HepG2 (cell line): ENCODE measurements at regions not wholly inside any gene's neighbourhood (a gene's known extent, or its start where the extent isn't known, plus 50 kb on each side); places are given as distances from the start of the nearest gene placed in this dataset.

Experiments
- ATAC-seq: fragments of 200-7000 bp; cut with Tn5 transposase; 3 replicates; pipeline ENCODE4 v1.9.1; 2020; ENCODE audit warnings: mild to moderate bottlenecking, moderate library complexity
- BruUV-seq: library from RNA; stranded (reverse); fragments of 400-500 nt; replicated peaks from 2 replicates; lab custom pipeline; 2021; lab: Mats Ljungman, UMichigan
- CTCF ChIA-PET: fragments of 300-600 bp; formaldehyde crosslinking; extraction: SDS; loops from one replicate; lab custom pipeline; 2021; ENCODE audit warnings: low total read pairs, inconsistent platforms, low intra/inter-chr PET ratio; lab: Yijun Ruan, JAX
- POLR2A ChIA-PET: fragments of 350-600 bp; sonication (Branson Sonifier 250); formaldehyde crosslinking; loops from one replicate; lab custom pipeline; 2020; ENCODE audit warnings: antibody characterized with exemption, inconsistent platforms; lab: Yijun Ruan, JAX
- DNase-seq: peaks from one replicate; pipeline ENCODE4 v3.0.0-alpha.2; 2015; ENCODE audit warnings: low spot score
- FAIRE-seq: peaks from 3 replicates; lab custom pipeline; 2011; peaks lifted over from hg19 to GRCh38; lab: Jason Lieb, UNC
- H2AFZ ChIP-seq: one replicate; pipeline ENCODE4 v1.6.1; 2011; ENCODE audit warnings: low read length, inconsistent platforms
- H3K27ac ChIP-seq: fragments of 300-600 bp; 3 replicates; pipeline ENCODE4 v1.8.0; 2011; ENCODE audit warnings: mixed run types, mild to moderate bottlenecking, mixed read lengths, low read length, inconsistent platforms; ENCODE audit not compliant: insufficient read depth; ENCODE audit errors: extremely low read length
- H3K27me3 ChIP-seq, 2 experiments: fragments of 200-600 bp in 1 of 2; 2 replicates in 1 of 2; 3 replicates in 1 of 2; pipeline versions ENCODE4 v1.6.0 to v1.8.0; 2011; ENCODE audit warnings: low read length in 2 of 2, mild to moderate bottlenecking in 2 of 2, moderate library complexity in 2 of 2, inconsistent platforms in 1 of 2; ENCODE audit not compliant: insufficient read depth in 2 of 2, control insufficient read depth in 1 of 2
- H3K36me3 ChIP-seq, 2 experiments: fragments of 200-600 bp in 1 of 2; replicated peaks in 1 of 2; 2 replicates in 1 of 2; 3 replicates in 1 of 2; pipeline versions ENCODE4 v1.5.1 to v1.8.0; 2011; ENCODE audit warnings: low read length in 2 of 2, inconsistent platforms in 1 of 2; ENCODE audit not compliant: insufficient read depth in 2 of 2, control insufficient read depth in 1 of 2
- H3K4me1 ChIP-seq: 2 replicates; pipeline ENCODE4 v1.5.1; 2012; ENCODE audit warnings: low read length, inconsistent platforms; ENCODE audit not compliant: insufficient read depth
- H3K4me2 ChIP-seq: 2 replicates; pipeline ENCODE4 v1.6.0; 2011; ENCODE audit warnings: low read depth, low read length, inconsistent platforms
- H3K4me3 ChIP-seq, 3 experiments: fragments of 200-600 bp in 1 of 3; sonication (generic), shearing (Covaris generic) in 1 of 3; replicated peaks in 1 of 3; 2 replicates each; pipeline ENCODE4 v1.5.1; 2011 to 2016; ENCODE audit warnings: low read length in 3 of 3, inconsistent platforms in 2 of 3, low read depth in 2 of 3, mild to moderate bottlenecking in 2 of 3, control low read depth in 1 of 3, mixed read lengths in 1 of 3; ENCODE audit not compliant: insufficient read depth in 1 of 3
- H3K79me2 ChIP-seq: one replicate; pipeline ENCODE4 v1.6.1; 2011; ENCODE audit warnings: low read length, inconsistent platforms; ENCODE audit not compliant: insufficient read depth
- H3K9ac ChIP-seq: 2 replicates; pipeline ENCODE4 v1.6.0; 2011; ENCODE audit warnings: mild to moderate bottlenecking, low read depth, low read length, inconsistent platforms; ENCODE audit not compliant: insufficient read depth
- H3K9me3 ChIP-seq: 2 replicates; pipeline ENCODE4 v1.5.1; 2012; ENCODE audit warnings: mild to moderate bottlenecking, low read length
- H4K20me1 ChIP-seq: 2 replicates; pipeline ENCODE4 v1.6.0; 2011; ENCODE audit warnings: inconsistent platforms, mild to moderate bottlenecking, low read length, moderate library complexity; ENCODE audit not compliant: insufficient read depth
- CCDC6 ChIP-seq: sonication (generic); formaldehyde crosslinking; IDR thresholded peaks from 2 replicates; pipeline ENCODE4 v1.8.1; 2022; ENCODE audit warnings: mild to moderate bottlenecking, missing genetic modification reagents, moderate library complexity
- KLF13 ChIP-seq: sonication (generic); formaldehyde crosslinking; IDR thresholded peaks from 2 replicates; pipeline ENCODE4 v1.4.0; 2020; ENCODE audit warnings: mild to moderate bottlenecking, missing genetic modification reagents
- NFIB ChIP-seq: sonication (generic); formaldehyde crosslinking; IDR thresholded peaks from 2 replicates; pipeline ENCODE4 v1.9.0; 2021; ENCODE audit warnings: missing genetic modification reagents, mild to moderate bottlenecking, borderline replicate concordance
- ZBTB7A ChIP-seq: sonication (generic); formaldehyde crosslinking; IDR thresholded peaks from 2 replicates; pipeline ENCODE4 v1.8.0; 2022; ENCODE audit warnings: mild to moderate bottlenecking, missing genetic modification reagents
- ZFAT ChIP-seq: sonication (generic); formaldehyde crosslinking; conservative IDR thresholded peaks from 2 replicates; pipeline ENCODE4 v1.8.1; 2023; ENCODE audit warnings: missing genetic modification reagents, inconsistent platforms
- ZNF260 ChIP-seq: sonication (generic); formaldehyde crosslinking; IDR thresholded peaks from 2 replicates; pipeline ENCODE4 v1.4.0; 2020; ENCODE audit warnings: missing genetic modification reagents, low read depth, mild to moderate bottlenecking, borderline replicate concordance
- ZNF772 ChIP-seq: sonication (generic); formaldehyde crosslinking; IDR thresholded peaks from 2 replicates; pipeline ENCODE4 v1.5.0; 2020; ENCODE audit warnings: mild to moderate bottlenecking, missing genetic modification reagents
- WGBS: methylation state at CpG from one replicate; pipeline ENCODE4 v1.1.6; 2017; ENCODE audit warnings: low lambda C conversion rate; 5-methylcytosine and 5-hydroxymethylcytosine counted together
- in situ Hi-C: cut with HindIII; loops from 2 replicates; pipeline ENCODE4 v1.10.0; 2017; ENCODE audit warnings: low pct_unique_long_range_greater_than_20kb; ENCODE audit not compliant: extremely low pct_ligation_motif_present
- intact Hi-C: fragments of 100-400 bp; cut with micrococcal nuclease; formaldehyde crosslinking; loops from one replicate; pipeline ENCODE4 v1.10.0; 2022; ENCODE audit not compliant: unreplicated experiment
- TF ChIP-seq, protein P1 (sequence below): sonication (generic); formaldehyde crosslinking; IDR thresholded peaks from 2 replicates; pipeline ENCODE4 v1.8.0; 2022; ENCODE audit warnings: mild to moderate bottlenecking, missing genetic modification reagents
- TF ChIP-seq, protein P2 (sequence below): sonication (generic); formaldehyde crosslinking; IDR thresholded peaks from 2 replicates; pipeline ENCODE4 v1.4.0; 2020; ENCODE audit warnings: missing genetic modification reagents, mild to moderate bottlenecking, borderline replicate concordance
- TF ChIP-seq, protein P3 (sequence below): sonication (generic); formaldehyde crosslinking; IDR thresholded peaks from 2 replicates; pipeline ENCODE4 v1.4.0; 2020; ENCODE audit warnings: missing genetic modification reagents
- TF ChIP-seq, protein P4 (sequence below): sonication (generic); formaldehyde crosslinking; IDR thresholded peaks from 2 replicates; pipeline ENCODE4 v1.5.0; 2020; ENCODE audit warnings: mild to moderate bottlenecking, missing genetic modification reagents, moderate library complexity
- TF ChIP-seq, protein P5 (sequence below): sonication (generic); formaldehyde crosslinking; IDR thresholded peaks from 2 replicates; pipeline ENCODE4 v1.8.1; 2022; ENCODE audit warnings: low read depth, mild to moderate bottlenecking, missing genetic modification reagents

DNA sequence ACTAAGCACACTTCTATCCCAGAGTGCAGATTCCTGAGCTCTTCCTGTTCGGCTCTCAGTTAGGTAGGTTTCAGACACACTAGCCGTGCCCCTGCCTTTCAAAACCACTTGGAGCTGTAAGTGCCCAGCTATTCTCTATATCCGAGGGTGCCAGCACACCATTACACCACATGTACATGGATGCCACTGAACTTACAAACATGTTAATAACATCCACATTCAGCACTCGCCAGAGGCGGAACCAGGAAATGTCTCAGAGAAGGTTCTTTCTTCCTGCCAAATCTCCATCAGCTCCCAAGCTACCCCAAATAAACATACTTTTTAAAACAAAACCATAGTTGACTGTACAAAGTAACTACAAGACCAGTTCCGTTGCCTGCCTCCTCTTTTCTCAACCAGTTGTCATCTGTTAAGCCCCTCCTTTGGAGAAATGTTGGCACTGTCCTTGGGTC, 78.4 kb upstream of the CTTNBP2NL start (continued):
- TF ChIP-seq, protein P1, sequence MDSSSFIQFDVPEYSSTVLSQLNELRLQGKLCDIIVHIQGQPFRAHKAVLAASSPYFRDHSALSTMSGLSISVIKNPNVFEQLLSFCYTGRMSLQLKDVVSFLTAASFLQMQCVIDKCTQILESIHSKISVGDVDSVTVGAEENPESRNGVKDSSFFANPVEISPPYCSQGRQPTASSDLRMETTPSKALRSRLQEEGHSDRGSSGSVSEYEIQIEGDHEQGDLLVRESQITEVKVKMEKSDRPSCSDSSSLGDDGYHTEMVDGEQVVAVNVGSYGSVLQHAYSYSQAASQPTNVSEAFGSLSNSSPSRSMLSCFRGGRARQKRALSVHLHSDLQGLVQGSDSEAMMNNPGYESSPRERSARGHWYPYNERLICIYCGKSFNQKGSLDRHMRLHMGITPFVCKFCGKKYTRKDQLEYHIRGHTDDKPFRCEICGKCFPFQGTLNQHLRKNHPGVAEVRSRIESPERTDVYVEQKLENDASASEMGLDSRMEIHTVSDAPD (CRISPR knock-in tag) = no peak
- TF ChIP-seq ZFAT (CRISPR knock-in tag) (no peak), ZBTB7A (CRISPR knock-in tag) (no peak), CCDC6 (CRISPR knock-in tag) (no peak)
- TF ChIP-seq, protein P2, sequence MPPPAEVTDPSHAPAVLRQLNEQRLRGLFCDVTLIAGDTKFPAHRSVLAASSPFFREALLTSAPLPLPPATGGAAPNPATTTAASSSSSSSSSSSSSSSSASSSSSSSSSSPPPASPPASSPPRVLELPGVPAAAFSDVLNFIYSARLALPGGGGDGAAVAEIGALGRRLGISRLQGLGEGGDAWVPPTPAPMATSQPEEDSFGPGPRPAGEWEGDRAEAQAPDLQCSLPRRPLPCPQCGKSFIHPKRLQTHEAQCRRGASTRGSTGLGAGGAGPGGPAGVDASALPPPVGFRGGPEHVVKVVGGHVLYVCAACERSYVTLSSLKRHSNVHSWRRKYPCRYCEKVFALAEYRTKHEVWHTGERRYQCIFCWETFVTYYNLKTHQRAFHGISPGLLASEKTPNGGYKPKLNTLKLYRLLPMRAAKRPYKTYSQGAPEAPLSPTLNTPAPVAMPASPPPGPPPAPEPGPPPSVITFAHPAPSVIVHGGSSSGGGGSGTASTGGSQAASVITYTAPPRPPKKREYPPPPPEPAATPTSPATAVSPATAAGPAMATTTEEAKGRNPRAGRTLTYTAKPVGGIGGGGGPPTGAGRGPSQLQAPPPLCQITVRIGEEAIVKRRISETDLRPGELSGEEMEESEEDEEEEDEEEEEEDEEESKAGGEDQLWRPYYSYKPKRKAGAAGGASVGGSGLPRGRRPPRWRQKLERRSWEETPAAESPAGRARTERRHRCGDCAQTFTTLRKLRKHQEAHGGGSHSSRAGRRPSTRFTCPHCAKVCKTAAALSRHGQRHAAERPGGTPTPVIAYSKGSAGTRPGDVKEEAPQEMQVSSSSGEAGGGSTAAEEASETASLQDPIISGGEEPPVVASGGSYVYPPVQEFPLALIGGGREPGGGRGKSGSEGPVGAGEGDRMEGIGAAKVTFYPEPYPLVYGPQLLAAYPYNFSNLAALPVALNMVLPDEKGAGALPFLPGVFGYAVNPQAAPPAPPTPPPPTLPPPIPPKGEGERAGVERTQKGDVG (CRISPR knock-in tag) = no peak
- TF ChIP-seq, protein P3, sequence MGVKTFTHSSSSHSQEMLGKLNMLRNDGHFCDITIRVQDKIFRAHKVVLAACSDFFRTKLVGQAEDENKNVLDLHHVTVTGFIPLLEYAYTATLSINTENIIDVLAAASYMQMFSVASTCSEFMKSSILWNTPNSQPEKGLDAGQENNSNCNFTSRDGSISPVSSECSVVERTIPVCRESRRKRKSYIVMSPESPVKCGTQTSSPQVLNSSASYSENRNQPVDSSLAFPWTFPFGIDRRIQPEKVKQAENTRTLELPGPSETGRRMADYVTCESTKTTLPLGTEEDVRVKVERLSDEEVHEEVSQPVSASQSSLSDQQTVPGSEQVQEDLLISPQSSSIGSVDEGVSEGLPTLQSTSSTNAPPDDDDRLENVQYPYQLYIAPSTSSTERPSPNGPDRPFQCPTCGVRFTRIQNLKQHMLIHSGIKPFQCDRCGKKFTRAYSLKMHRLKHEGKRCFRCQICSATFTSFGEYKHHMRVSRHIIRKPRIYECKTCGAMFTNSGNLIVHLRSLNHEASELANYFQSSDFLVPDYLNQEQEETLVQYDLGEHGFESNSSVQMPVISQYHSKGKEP (CRISPR knock-in tag) = no peak

DNA sequence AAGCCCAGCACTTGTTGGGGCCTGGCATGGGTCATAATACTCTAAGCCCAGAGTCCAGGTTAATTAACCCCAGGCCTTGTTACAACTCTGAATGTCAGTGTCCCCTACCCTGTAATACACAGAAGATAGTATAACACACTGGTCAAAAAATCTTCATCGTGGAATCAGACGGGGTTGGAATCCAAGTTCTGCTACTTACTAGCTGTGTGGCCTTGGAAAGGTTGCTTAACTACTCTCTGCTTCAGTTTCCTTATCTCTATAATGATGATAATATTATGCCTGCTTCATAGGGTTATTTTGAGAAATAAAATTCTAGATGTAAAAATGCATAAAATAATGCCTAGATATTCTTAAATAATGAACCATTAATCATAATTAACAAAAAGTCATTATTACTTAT, 77.8 kb upstream of the CTTNBP2NL start:
- Histone ChIP-seq H3K79me2 (no peaks in the 10 kb centered on the region), H2AFZ (no peak overlapping the region), H4K20me1 (no peaks in the 10 kb centered on the region), H3K27me3 (peaks cover 1 to 11% of the 10 kb centered on the region in 2 experiments; a peak in 2 of 5 replicates), H3K4me3 (no peak overlapping the region), H3K4me1 (no peaks in the 10 kb centered on the region), H3K4me2 (no peak overlapping the region), H3K27ac (no peak overlapping the region), H3K36me3 (no peaks in the 10 kb centered on the region), H3K9ac (no peak overlapping the region), H3K9me3 (no peaks in the 10 kb centered on the region)
- ATAC-seq = no peak
- no TSS peak for BruUV-seq
- 14% methylated on average over 2 of the region's 2 CpGs for WGBS
- intact Hi-C loops = no loop called here
- DNase-seq = no peak
- POLR2A ChIA-PET = no interaction called here
- CTCF ChIA-PET = no interaction called here
- in situ Hi-C loops = no loop called here
- FAIRE-seq = no peak
- no peak for TF ChIP-seq ZNF260
- TF ChIP-seq KLF13 (CRISPR knock-in tag) = no peak
- TF ChIP-seq, protein P4, sequence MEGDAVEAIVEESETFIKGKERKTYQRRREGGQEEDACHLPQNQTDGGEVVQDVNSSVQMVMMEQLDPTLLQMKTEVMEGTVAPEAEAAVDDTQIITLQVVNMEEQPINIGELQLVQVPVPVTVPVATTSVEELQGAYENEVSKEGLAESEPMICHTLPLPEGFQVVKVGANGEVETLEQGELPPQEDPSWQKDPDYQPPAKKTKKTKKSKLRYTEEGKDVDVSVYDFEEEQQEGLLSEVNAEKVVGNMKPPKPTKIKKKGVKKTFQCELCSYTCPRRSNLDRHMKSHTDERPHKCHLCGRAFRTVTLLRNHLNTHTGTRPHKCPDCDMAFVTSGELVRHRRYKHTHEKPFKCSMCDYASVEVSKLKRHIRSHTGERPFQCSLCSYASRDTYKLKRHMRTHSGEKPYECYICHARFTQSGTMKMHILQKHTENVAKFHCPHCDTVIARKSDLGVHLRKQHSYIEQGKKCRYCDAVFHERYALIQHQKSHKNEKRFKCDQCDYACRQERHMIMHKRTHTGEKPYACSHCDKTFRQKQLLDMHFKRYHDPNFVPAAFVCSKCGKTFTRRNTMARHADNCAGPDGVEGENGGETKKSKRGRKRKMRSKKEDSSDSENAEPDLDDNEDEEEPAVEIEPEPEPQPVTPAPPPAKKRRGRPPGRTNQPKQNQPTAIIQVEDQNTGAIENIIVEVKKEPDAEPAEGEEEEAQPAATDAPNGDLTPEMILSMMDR (CRISPR knock-in tag) = no peak
- TF ChIP-seq ZNF772 (CRISPR knock-in tag) = no peak
- TF ChIP-seq, protein P5, sequence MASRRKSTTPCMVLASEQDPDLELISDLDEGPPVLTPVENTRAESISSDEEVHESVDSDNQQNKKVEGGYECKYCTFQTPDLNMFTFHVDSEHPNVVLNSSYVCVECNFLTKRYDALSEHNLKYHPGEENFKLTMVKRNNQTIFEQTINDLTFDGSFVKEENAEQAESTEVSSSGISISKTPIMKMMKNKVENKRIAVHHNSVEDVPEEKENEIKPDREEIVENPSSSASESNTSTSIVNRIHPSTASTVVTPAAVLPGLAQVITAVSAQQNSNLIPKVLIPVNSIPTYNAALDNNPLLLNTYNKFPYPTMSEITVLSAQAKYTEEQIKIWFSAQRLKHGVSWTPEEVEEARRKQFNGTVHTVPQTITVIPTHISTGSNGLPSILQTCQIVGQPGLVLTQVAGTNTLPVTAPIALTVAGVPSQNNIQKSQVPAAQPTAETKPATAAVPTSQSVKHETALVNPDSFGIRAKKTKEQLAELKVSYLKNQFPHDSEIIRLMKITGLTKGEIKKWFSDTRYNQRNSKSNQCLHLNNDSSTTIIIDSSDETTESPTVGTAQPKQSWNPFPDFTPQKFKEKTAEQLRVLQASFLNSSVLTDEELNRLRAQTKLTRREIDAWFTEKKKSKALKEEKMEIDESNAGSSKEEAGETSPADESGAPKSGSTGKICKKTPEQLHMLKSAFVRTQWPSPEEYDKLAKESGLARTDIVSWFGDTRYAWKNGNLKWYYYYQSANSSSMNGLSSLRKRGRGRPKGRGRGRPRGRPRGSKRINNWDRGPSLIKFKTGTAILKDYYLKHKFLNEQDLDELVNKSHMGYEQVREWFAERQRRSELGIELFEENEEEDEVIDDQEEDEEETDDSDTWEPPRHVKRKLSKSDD (CRISPR knock-in tag) = no peak
- no peak for TF ChIP-seq NFIB (CRISPR knock-in tag)
